SK-N-SH (cell line): ENCODE measurements at regions not wholly inside any gene's neighbourhood (a gene's known extent, or its start where the extent isn't known, plus 50 kb on each side); places are given as distances from the start of the nearest gene placed in this dataset.

Source experiments
- CTCF ChIA-PET: fragments of 300-600, 350-600 bp; formaldehyde crosslinking; extraction: SDS; loops from one replicate; lab custom pipeline; 2021; lab: Yijun Ruan, JAX
- POLR2A ChIA-PET: fragments of 350-600 bp; sonication (Branson Sonifier 250); formaldehyde crosslinking; extraction: SDS; loops from one replicate; lab custom pipeline; 2020; ENCODE audit warnings: antibody characterized with exemption, inconsistent platforms; lab: Yijun Ruan, JAX
- DNase-seq: peaks from one replicate; pipeline ENCODE4 v3.0.0; 2012
- H2AFZ ChIP-seq: fragments of 200-600 bp; sonication (generic); 2 replicates; pipeline ENCODE4 v1.8.1; 2016; ENCODE audit warnings: antibody characterized with exemption, mild to moderate bottlenecking, low read depth
- H3F3A ChIP-seq: fragments of 200-600 bp; sonication (generic); replicated peaks from 2 replicates; pipeline ENCODE3; 2016; ENCODE audit warnings: antibody characterized with exemption, mild to moderate bottlenecking; ENCODE audit not compliant: insufficient read depth
- H3K27ac ChIP-seq, 2 experiments: fragments of 200-500 bp in 1 of 2; fragments of 200-600 bp in 1 of 2; sonication (Bioruptor generic) in 1 of 2; sonication (generic), shearing (Covaris generic) in 1 of 2; 2 replicates each; pipeline versions ENCODE4 v1.5.1 to v1.6.1; 2014 to 2016; ENCODE audit warnings: low read depth in 2 of 2, inconsistent platforms in 1 of 2, low read length in 1 of 2, mild to moderate bottlenecking in 1 of 2, mixed read lengths in 1 of 2
- H3K27me3 ChIP-seq: fragments of 200-600 bp; sonication (generic), shearing (Covaris generic); 2 replicates; pipeline ENCODE4 v1.6.1; 2016; ENCODE audit warnings: mixed run types; ENCODE audit not compliant: insufficient read depth
- H3K36me3 ChIP-seq, 2 experiments: fragments of 200-500 bp in 1 of 2; fragments of 200-600 bp in 1 of 2; sonication (Bioruptor generic) in 1 of 2; sonication (generic) in 1 of 2; replicated peaks in 1 of 2; 2 replicates each; pipeline versions ENCODE3 to v1.5.1; 2014 to 2016; ENCODE audit warnings: low read length in 1 of 2, mild to moderate bottlenecking in 1 of 2; ENCODE audit not compliant: insufficient read depth in 2 of 2, control insufficient read depth in 1 of 2
- H3K4me1 ChIP-seq, 2 experiments: fragments of 200-500 bp in 1 of 2; fragments of 200-600 bp in 1 of 2; sonication (Bioruptor generic) in 1 of 2; sonication (generic), shearing (Covaris generic) in 1 of 2; 2 replicates each; pipeline versions ENCODE4 v1.5.1 to v1.6.1; 2014 to 2016; ENCODE audit warnings: low read depth in 1 of 2, low read length in 1 of 2, mixed run types in 1 of 2; ENCODE audit not compliant: insufficient read depth in 2 of 2, control insufficient read depth in 1 of 2
- H3K4me2 ChIP-seq: fragments of 200-600 bp; sonication (generic), shearing (Covaris generic); 2 replicates; pipeline ENCODE4 v1.6.1; 2017; ENCODE audit warnings: mixed run types
- H3K4me3 ChIP-seq, 2 experiments: fragments of 200-500 bp in 1 of 2; fragments of 200-600 bp in 1 of 2; sonication (Bioruptor generic) in 1 of 2; sonication (generic), shearing (Covaris generic) in 1 of 2; 2 replicates each; pipeline versions ENCODE4 v1.5.1 to v1.8.1; 2014 to 2016; ENCODE audit warnings: low read depth in 2 of 2, inconsistent platforms in 1 of 2, low read length in 1 of 2, mild to moderate bottlenecking in 1 of 2, mixed read lengths in 1 of 2, moderate library complexity in 1 of 2
- H3K79me2 ChIP-seq: fragments of 200-600 bp; sonication (generic); 2 replicates; pipeline ENCODE4 v1.8.1; 2017; ENCODE audit warnings: mild to moderate bottlenecking; ENCODE audit not compliant: insufficient read depth
- H3K9ac ChIP-seq: fragments of 200-600 bp; sonication (generic); 2 replicates; pipeline ENCODE4 v1.6.1; 2017; ENCODE audit warnings: mixed run types
- H3K9me2 ChIP-seq: fragments of 200-600 bp; sonication (generic); 2 replicates; pipeline ENCODE4 v1.6.1; 2017; ENCODE audit warnings: mixed run types
- H3K9me3 ChIP-seq: fragments of 200-600 bp; sonication (generic); 2 replicates; pipeline ENCODE4 v1.6.1; 2017; ENCODE audit warnings: mixed run types, mild to moderate bottlenecking, moderate library complexity
- H4K20me1 ChIP-seq: fragments of 200-600 bp; sonication (generic); 2 replicates; pipeline ENCODE4 v1.6.1; 2017; ENCODE audit warnings: mild to moderate bottlenecking, mixed run types; ENCODE audit not compliant: insufficient read depth
- EZH2phosphoT487 ChIP-seq: fragments of 200-600 bp; sonication (generic); IDR thresholded peaks from 2 replicates; pipeline ENCODE4 v1.6.1; 2017; ENCODE audit warnings: low read depth, mixed run types, mild to moderate bottlenecking, antibody characterized with exemption, moderate library complexity, borderline replicate concordance
- GATA2 ChIP-seq: sonication (generic); formaldehyde crosslinking; IDR thresholded peaks from 2 replicates; pipeline ENCODE4 v1.5.0; 2020; ENCODE audit warnings: mild to moderate bottlenecking, missing genetic modification reagents
- PBX3 ChIP-seq: IDR thresholded peaks from 2 replicates; pipeline ENCODE4; 2012
- RCOR1 ChIP-seq: fragments of 150-350 bp; IDR thresholded peaks from 2 replicates; pipeline ENCODE4 v1.6.1; 2017; ENCODE audit warnings: antibody characterized with exemption, low read length
- SMC3 ChIP-seq: IDR thresholded peaks from 2 replicates; pipeline ENCODE4 v1.6.1; 2012; ENCODE audit warnings: low read depth, low read length, improper control_type of control experiment
- USF1 ChIP-seq: IDR thresholded peaks from 2 replicates; pipeline ENCODE4 v1.4.0; 2012; ENCODE audit warnings: low read depth, borderline replicate concordance
- YY1 ChIP-seq: IDR thresholded peaks from 2 replicates; pipeline ENCODE4 v1.4.0; 2012; ENCODE audit warnings: low read depth, mild to moderate bottlenecking
- WGBS: methylation state at CpG from one replicate; pipeline ENCODE4 v1.1.6; 2017; ENCODE audit warnings: low lambda C conversion rate; 5-methylcytosine and 5-hydroxymethylcytosine counted together
- TF ChIP-seq, protein P1 (sequence below): IDR thresholded peaks from 2 replicates; pipeline ENCODE4 v1.4.0; 2012; ENCODE audit warnings: low read depth

GRCh38 chr13:87166348-87166747 is 504.8 kb upstream of the SLITRK5 start (continued):
- TF ChIP-seq RCOR1 (no peak), GATA2 (CRISPR knock-in tag) (no peak), PBX3 (no peak)

GRCh38 chr13:87168390-87168789 is 502.8 kb upstream of the SLITRK5 start:
- Histone ChIP-seq H3K4me1 (no peaks in the 10 kb centered on the region), H3K4me2 (no peak overlapping the region), H3K9ac (no peak overlapping the region), H3K36me3 (no peaks in the 10 kb centered on the region), H3K9me2 (no peaks in the 10 kb centered on the region), H3K79me2 (no peaks in the 10 kb centered on the region), H3K4me3 (no peak overlapping the region), H3F3A (no peaks in the 10 kb centered on the region), H2AFZ (no peak overlapping the region), H3K9me3 (no peaks in the 10 kb centered on the region), H3K27me3 (no peaks in the 10 kb centered on the region), H3K27ac (no peak overlapping the region), H4K20me1 (no peaks in the 10 kb centered on the region)
- ChIA-PET CTCF (interaction anchor here (1.2 kb wide), 1 partner anchor 16 kb away, joined by 3 read pairs; no protein-coding TSS in a partner anchor), POLR2A (no interaction called here)
- TF ChIP-seq, protein P1, sequence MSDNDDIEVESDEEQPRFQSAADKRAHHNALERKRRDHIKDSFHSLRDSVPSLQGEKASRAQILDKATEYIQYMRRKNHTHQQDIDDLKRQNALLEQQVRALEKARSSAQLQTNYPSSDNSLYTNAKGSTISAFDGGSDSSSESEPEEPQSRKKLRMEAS: no peak
- TF ChIP-seq SMC3: no peak
- TF ChIP-seq EZH2phosphoT487: no peak
- DNase-seq: no peak
- 42% methylated on average over 5 of the region's 5 CpGs for WGBS

GRCh38 chr13:87169337-87169736 is 501.8 kb upstream of the SLITRK5 start:
- Histone ChIP-seq H3K9me3 (no peaks in the 10 kb centered on the region), H3K9me2 (no peaks in the 10 kb centered on the region), H3K79me2 (no peaks in the 10 kb centered on the region), H3F3A (no peaks in the 10 kb centered on the region), H4K20me1 (no peaks in the 10 kb centered on the region), H3K4me3 (no peak overlapping the region), H3K9ac (no peak overlapping the region), H3K27me3 (no peaks in the 10 kb centered on the region), H3K4me2 (no peak overlapping the region), H3K27ac (no peak overlapping the region), H2AFZ (no peak overlapping the region), H3K36me3 (no peaks in the 10 kb centered on the region), H3K4me1 (no peaks in the 10 kb centered on the region)
- no peak for TF ChIP-seq USF1
- no peak for TF ChIP-seq YY1
- ChIA-PET CTCF (no interaction called here), POLR2A (no interaction called here)
- DNase-seq: no peak
- 28% methylated on average over 2 of the region's 2 CpGs for WGBS
